ENCODE measurements at regions not wholly inside any gene's neighbourhood (a gene's known extent, or its start where the extent isn't known, plus 50 kb on each side); places are given as distances from the start of the nearest gene placed in this dataset.

DNA sequence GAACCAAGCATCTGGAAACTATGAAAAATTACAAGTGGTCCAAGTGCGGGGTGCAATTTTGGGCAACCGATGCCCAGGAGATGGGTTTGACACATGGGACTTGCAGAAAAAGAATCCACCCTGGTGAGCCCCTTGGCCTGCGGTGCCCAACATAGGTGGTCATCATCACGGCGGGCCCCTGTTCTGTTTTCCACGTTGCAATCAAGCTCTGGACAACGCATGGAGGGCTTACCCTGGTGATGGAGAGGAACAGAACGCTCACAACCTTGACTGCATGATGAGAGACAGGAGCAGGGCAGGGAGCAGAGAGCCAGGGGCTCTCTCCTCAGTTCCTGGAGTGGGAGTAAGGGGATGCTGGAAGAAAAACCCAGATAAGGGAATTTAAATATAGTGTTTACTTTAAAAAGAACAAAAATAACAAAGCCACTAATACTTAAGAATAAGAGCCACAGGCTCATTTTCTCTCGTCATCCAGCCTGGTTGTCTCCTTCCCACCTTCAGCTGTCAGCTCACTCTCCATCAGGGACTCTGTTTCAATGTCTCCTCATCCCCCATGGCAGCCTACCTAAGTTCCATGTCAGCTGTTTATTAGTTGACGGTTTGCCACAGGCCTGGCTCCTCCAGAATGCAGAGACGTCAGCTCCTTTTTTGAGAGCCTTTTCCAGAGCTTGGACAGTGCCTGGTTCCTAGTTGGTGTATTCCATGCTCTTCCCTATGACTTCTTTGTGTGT, 172.1 kb downstream of the GADD45G start:
- DNase-seq: no peak

DNA sequence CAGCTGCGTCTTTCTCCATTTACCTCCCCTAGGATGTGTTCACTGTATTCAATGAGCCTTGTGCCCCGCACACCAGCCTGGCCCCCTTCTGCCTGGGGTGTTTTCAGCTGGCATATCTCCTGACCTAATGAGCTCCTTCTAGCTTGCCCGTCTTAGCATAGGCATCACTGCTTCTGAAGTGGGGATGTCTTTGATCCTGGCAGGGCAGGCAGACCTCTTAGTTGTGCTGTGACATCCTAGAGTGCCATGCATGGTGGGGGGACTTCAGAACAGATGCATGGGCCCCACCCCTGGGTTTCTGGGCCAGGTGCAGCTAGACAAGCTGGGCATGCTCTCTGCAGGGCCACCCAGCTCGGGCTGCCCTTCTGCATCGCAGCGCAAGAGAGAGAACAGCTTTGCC, 172.7 kb downstream of the GADD45G start:
- no peak for DNase-seq

DNA sequence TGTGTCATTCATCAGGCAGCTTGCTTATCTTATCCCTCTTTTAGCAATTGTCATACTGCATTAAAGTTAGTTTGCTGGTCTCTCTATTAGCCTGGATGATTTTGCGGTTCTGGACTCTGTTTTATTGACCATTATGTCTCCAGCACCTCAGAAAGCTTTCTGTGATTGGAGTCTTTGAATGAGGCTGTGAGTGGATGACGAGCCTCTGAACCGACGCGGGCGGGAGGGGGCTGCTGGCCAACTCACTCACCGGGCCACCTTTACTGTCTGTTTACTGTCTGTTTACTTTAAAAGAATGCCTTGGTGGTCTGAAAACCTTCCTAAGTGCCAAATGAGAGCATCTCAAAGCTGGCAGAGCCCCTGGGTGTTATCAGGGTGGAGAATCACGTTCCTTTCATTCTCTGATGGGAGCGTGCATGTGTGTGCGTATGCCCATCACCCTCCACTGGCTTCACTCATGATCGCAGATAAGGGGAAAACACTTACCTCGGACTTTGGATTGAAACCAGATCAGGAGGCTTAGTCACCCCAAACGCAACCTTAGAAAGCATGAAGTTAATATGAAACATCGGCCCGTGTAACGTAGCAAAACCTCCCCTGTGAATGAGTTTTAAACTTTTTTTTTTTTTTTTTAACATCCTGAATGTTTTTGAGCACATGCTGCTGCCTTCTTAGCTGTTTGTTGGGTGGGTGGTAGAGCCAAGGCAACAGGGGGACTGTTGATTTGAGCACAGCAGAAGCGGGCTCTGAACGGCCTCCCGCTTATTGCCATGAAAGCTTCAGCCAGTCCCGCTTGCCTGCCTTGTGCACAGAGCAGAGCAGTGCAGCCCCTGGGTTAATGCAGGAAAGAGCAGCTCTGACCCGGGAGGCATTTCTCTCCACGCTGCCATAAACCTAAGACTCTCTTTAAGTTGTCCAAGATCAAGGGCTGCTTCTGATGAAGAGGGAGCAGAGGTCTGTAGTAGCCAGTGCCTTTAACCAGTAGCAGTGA, 173.6 kb downstream of the GADD45G start:
- DNase-seq: no peak

DNA sequence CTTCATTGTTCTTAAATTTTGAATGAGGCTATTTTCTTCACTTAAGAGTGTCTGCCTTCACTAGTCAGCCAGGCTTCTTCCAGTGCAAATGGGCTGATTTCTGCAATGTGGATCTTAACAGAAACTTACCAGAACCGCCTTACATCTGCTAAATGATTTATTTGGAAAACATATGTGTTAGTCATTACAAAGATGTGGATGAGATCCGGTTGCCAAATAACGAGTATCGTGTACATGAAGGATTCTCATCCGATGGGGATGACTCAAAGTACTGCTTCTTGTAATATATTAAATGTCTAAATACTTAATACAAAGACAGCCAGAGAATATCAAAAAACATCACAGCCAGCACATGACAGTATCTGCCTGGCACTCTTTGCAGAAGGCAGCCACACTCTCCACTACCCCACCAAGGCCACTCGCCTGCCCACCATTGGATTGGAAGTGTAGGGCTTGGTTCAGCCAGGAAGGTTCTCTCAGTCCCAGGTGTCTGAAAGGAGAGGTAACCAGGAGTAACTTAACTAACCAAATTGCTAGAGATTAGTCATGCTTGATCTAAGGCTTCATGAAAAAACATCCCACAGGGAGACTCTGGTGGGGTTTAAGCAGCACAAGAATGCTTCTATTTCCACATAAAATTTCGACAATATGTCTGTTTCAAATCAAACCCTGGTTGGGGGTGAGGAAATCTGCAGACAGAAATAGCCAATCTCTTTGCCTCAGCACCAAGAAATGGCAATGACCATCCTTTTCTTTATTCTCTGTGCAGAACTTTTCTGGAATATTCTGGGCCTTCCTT, 174.8 kb downstream of the GADD45G start:
- no peak for DNase-seq

DNA sequence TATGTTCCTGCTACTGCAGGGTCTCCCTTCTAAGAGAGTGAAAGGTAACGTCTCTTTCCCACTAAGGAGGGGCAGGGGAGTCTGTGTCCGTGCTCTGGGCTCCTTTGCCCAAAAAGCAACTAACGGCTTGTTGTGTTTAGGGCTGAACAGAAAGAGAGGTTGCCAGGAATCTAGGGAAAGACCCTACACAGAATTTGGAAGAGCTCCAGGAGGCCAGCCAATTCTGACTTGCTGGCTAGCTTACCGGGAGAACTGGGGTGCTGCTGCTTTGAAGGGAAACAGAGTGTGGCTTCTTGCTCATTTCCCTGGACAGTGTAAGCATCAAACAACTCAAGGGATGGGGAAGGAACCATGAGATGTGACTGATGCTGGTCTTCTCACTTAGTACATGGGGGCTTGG, 176.1 kb downstream of the GADD45G start:
- DNase-seq: no peak

DNA sequence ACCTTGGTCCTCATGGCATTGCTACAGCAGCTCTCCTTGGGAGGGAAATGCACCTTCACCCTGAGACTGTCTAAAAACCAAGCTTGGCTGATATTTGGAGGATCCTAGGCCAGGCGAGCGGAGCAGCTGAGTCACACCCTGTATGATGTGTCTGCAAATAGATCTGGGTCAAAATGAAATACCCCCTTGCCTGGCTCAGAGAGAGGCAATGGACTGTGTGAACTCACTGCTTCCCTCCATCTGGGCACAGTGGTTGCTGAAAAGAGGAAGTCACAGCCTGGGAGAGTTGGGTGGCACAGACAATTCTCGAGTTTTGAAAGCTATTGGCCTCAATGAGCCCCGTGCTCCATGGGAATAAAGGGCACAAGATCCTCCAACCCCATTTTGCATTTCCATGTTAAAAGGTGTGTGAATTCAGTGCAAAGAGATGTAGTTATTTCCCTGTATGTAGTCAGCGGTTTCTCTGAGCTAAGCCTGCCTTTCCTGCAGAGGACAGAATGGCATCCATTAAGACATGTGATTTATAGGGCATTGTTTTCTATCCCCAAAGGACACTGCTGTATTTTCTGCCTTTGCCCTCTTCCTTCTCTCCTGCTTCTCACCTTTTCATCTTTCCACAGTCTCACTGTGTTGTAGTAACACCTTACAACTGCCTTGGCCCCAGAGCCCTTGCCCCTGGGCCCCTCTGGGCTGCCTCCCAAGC, 177.2 kb downstream of the GADD45G start:
- no peak for DNase-seq

DNA sequence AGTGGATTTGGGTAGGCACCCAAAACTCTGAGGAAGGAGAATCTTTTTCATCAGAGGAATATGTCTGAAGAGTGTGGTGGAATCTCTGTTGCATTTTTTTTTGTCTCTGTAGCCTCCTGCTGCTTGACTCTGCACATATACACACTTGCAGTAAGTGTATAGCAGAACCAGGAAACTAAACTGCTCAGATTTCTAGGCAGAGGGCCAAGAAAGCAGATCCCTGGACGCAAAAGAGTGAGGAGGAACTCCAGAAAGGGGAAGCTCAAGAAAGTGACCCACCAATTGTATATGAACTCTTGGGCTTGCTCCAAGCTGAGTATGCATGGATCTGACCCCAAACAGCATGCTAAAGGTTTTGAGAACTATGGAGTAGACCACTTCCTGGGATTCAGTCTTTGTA, 181.8 kb downstream of the GADD45G start:
- no peak for DNase-seq

DNA sequence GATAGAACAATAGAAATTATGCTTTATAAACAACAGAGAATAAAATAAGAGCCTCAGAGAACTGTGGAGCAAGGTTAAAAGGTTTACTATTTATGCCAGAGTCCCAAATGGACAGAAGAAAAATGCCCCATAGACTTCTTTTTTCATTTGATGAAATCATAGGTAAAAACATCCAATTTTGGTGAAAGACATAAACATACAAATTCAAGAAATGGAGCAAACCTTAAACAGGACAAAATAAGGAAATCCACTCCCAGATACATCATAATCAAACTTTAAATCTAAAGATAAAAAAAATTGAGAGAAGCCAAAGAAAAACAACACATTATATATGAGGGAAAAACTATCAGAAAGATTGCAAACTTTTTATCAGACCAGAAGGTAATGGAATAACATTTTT, 182.8 kb downstream of the GADD45G start:
- DNase-seq: no peak

DNA sequence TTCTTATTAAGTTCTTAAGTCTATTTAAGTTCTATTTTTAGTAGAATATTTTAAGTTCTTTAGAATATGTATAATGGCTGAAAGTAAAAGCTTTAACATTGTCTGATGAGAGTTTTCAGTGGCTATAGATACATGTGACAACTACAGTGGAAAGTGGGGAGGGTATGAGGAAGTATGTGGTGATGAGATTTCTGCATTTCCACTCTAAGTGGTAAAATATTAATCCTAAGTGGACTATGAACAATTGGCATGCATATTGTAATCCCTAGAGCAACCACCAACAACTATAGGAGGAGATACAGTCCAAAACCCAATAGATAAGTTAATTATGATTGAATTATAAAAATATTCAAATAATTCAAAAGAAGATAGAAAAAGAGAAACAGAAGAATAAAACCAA, 183.6 kb downstream of the GADD45G start:
- no peak for DNase-seq

DNA sequence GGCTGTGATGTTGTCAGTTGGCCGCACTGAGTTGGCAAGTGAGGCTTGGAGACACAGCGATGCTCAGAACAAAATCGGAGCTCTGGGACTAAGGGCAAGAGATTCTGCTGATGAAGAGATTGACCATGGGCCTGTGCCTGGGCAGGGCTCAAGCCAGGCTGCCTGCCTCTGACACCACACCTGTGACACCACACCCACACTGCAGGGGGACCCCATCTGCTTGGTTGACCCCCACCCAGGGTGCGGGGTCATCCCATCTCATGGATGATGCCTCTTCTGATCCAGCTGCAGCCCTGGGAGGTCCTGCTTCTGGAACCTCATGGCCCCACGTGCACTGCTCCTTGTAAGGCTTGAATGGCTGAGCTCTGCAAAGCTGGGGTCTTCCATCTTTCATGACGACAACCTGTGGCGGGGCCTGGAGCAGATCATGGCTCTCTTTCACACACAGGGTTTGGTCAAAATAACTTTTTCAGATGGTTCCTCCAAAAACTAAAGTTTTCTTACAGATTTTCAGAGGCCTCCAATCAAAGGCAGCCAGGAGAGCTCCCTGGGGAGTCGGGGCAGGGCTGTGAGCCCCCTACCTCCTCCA, 185.2 kb downstream of the GADD45G start:
- DNase-seq: no peak

DNA sequence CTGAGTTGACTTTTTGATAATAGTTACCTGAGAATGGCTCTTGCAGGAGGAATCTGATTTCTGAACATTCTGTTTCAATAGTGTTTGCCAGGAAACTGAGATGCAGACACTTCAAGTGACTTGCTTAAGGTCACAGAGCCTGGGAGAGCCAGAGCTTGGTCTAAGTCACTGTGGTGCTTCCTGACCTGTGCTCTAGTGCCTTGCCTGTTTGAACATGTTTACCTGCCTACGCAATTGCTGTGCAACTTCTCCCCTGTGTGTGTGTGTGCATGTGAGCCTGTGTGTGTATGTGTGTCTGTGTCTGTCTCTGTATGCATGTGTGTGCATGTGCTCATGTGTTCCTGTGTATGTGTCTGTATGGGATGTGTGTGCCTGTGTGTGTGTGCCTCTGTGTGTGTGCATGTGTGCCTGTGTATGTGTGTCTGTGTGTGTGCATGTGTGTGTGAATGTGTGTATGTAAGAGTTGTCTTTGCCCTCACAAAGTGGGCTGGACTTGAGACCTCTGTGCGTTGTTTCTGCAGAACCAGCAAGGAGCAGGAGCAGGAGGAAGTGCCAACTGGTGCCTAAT, 185.8 kb downstream of the GADD45G start:
- DNase-seq: no peak

DNA sequence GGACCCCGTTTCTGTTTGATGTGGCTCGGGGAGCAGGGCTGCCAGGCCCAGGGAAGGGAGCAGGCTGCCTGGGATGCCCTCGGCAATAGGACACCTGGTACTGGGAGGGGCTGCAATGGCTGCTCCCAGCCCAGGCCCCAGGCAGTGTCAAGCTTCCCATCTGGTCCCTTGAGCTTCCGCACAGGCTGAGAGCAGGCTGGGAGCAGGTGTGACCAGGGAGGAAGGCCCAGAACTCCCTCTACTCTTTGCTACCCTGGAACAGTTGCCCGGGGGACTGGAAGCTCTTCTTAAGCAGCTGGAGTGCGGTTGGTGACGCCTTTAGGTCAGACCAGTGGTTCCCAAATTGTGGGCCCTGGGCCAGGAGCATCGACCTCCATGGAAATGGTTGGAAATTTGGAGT, 186.9 kb downstream of the GADD45G start:
- DNase-seq: no peak

DNA sequence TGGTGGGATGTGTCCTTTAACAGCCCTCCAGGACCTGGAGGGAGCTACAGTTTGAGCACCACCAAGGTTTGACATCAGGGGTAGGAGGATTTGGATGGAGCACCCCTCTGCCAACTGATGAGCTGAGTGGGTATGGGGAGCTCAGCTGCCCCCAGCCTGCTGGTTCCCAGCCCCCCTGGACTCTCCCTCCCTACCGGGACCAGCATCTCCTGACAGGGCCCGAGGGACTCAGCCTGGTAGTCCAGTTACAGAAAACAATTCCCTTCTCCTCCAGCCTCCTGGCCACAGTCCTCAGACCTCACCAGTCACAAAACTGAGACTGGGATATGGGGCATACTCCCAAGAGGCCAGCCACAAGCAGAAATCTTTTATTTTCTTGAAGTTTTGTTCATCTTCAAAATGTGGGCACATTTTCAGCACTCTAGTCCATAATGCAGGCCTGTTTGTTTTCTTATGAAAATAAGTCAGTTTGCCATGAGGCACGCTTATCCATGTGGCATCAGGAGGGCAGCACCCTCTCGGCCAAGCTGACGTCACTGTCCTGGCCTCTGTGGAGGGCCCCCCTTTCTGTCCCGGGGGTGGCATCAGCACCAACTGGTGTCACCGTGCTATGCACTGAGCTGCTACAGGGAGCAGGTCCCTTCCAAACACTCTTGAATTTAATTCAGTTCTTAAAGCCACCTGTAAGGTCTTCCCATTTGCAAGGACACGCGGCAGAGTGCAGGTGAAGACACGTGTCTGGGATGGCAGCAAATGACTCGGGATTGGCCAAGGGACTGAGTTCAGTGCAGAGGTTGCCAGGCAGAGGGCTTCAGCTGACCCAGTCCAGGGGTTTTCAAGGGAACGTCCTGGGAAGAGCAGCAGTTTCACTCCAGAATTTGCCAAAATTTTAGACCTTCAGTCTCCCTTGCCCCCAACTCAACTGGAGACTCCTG, 187.6 kb downstream of the GADD45G start:
- DNase-seq: no peak

DNA sequence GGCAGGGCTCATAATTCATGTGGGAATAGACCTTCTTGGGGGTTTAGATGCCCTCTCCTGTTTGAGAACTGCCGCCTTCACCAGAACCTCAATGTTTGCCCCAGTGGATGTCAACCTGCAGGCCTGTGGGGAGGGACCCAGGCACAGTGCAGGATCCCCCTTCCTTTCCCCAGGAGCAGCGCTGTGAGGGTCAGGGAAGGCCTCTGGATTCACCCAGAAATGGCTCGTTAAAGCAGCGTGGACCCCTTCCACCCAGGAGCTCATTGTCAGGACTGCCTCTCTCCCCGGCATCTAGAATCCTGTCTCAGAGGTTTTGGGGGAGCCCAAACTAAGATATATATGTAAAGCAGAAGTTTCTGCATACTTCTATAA, 188.3 kb downstream of the GADD45G start:
- DNase-seq: no peak

DNA sequence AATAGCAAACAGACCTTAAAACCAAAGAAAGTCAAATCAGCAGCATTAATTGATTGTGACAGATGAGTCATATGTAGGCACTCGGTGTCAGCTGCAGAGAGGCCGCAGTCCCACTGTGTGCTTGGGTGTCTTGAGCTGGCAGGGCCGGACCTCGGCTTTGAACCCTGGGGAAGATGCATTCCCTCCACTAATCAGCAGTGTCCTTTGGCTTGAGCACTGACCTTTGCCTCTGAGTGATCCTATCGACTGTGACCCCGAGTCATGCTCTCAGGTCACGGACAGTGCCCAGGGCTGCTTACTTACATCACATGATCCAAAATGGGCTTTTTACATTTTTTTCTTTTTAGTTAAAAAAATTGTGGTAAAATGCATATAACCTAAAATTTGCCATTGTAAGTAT, 188.7 kb downstream of the GADD45G start:
- DNase-seq: no peak

DNA sequence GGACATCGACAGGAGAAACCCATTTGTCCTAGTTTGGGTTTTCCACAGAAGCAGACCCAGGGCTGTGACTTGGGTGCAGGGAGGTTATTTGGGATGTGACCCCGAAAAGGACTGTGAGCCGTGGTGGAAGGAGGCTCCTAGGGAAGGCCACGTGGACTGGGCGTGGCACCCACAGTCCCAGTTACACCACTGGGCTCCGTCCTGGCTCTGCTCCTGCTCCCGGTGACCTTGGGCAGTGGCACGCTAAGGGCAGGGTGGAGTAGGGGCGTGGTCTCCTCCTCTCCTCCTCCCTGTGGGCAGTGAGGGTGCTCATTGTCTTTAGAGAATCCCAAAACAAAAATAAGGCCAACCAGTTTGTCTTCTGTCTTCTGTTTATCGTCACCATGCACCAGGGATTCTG, 190.1 kb downstream of the GADD45G start:
- DNase-seq: no peak

DNA sequence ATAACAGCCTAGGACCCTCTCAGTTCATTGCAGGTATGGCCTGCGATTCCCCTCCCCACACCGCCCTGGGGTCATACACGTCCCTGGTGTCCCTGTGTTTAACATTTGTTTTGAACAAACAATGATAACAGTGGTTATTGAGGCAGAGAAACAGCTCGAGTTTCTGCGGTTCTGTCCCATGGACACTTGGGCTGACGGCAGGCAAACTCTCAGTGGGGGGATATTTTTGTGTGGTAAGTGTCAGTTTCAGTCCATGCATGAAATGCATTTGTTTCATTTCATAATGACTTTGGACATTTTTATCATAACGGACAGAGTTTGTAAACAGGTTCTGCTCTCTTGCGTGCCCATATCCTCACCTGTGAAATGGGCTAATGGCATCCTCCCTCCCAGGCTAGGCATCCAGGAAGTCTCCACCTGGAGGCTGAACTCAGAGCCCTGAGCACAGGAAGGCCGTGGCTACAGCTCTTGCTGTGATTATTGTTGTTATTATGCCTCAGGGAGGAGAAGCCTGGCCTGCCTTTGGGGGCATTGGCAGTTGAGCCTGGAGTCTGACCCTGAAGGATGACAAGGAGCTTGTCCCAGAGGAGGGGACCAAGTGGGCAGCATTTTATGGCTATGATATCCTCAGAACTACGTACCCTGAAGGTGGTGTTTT, 190.9 kb downstream of the GADD45G start:
- no peak for DNase-seq

DNA sequence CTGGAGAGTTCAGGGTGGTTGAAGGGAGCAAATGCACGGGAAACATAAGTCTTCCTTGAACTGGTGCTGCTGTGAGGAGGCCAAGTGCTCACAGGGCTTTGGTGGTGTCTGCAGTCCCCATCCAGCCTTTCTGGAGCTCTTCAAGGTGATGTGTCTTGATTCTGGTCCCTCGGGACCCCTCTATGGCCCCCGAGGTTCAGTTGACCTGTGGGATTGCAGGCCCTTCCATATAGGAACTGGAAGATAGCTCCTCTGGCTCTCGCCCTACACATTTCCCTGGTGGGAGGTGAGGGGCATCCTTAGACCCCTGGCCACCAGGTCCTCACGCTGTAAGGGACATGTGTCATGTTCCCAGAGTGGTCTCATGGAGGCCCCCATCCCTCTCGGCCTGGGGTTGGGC, 191.8 kb downstream of the GADD45G start:
- DNase-seq: no peak

DNA sequence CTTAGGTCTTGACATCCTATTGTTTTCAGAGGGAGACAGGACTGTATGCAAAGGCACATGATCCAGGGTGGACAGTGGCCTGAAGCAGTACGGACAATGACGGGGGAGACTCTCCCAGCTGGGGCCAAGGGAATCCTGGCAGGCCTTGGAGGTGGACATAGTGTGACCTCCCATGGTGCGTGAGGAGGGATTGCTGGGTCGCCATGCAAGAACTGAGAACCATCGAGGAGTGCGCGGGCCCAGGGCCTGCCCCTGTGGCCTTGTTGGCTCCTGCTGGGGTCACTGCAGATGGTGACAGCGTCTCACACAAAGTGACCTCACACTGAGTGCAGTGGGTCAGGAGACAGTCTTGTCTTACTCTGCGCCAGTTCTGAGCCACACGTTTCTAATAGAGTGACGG, 192.4 kb downstream of the GADD45G start:
- no peak for DNase-seq

DNA sequence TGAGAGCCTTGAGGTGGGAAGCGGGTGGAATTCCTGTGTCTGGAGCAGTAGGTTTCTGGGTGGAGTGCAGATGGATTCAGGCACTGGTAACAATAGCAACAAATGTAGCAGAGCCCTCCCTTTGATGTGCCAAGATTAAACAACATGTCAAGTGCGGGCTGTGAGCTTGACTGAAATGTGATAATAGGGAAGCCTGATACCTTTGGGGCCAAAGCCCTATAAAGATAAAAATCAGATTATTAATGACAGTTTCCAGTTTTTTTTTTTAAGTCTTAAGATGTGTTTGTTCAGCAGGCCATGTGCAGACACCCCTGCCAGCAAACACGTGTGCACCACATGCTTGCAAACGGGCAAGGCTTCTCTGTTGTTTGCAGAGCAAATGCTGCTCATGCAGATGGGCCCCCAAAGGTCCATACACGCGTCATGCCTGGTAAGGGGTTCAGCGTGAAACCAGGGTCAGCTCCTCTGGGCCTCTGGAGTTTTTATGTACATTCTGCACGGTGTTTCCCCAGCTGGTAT, 193.2 kb downstream of the GADD45G start:
- DNase-seq: no peak
